DND-41 (cell line): ENCODE measurements at regions not wholly inside any gene's neighbourhood (a gene's known extent, or its start where the extent isn't known, plus 50 kb on each side); places are given as distances from the start of the nearest gene placed in this dataset.

Source experiments
- ATAC-seq: fragments of 200-7000 bp; cut with Tn5 transposase; 3 replicates; pipeline ENCODE4 v1.9.1; 2021; ENCODE audit warnings: low read depth; ENCODE audit not compliant: insufficient read depth
- DNase-seq: peaks from one replicate; pipeline ENCODE4 v3.0.0-alpha.2; 2020
- H2AFZ ChIP-seq: 2 replicates; pipeline ENCODE4 v1.6.0; 2012; ENCODE audit warnings: low read depth, low read length
- H3K27ac ChIP-seq: 2 replicates; pipeline ENCODE4 v1.5.1; 2012; ENCODE audit warnings: low read length, inconsistent platforms
- H3K27me3 ChIP-seq: fragments of 200-600 bp; sonication (generic); 2 replicates; pipeline ENCODE4 v1.6.0; 2012; ENCODE audit warnings: low read length, mild to moderate bottlenecking, inconsistent platforms; ENCODE audit not compliant: insufficient read depth, poor library complexity
- H3K36me3 ChIP-seq: 2 replicates; pipeline ENCODE4 v1.5.1; 2012; ENCODE audit warnings: low read length, inconsistent platforms; ENCODE audit not compliant: insufficient read depth
- H3K4me1 ChIP-seq: 2 replicates; pipeline ENCODE4 v1.5.1; 2012; ENCODE audit warnings: mild to moderate bottlenecking, low read length; ENCODE audit not compliant: insufficient read depth
- H3K4me2 ChIP-seq: 2 replicates; pipeline ENCODE4 v1.6.0; 2012; ENCODE audit warnings: mild to moderate bottlenecking, moderate library complexity, low read length, inconsistent platforms; ENCODE audit not compliant: insufficient read depth
- H3K4me3 ChIP-seq, 2 experiments: fragments of 200-600 bp in 1 of 2; shearing (Covaris generic) in 1 of 2; 2 replicates each; pipeline ENCODE4 v1.5.1; 2012 to 2016; ENCODE audit warnings: inconsistent platforms in 2 of 2, low read length in 2 of 2, mild to moderate bottlenecking in 2 of 2, low read depth in 1 of 2, moderate library complexity in 1 of 2
- H3K79me2 ChIP-seq: 2 replicates; pipeline ENCODE4 v1.6.0; 2012; ENCODE audit warnings: low read length, inconsistent platforms; ENCODE audit not compliant: insufficient read depth
- H3K9ac ChIP-seq: 2 replicates; pipeline ENCODE4 v1.6.0; 2012; ENCODE audit warnings: low read depth, mild to moderate bottlenecking, inconsistent platforms, low read length, moderate library complexity
- H3K9me3 ChIP-seq: 2 replicates; pipeline ENCODE4 v1.5.1; 2012; ENCODE audit warnings: low read length, moderate library complexity, mild to moderate bottlenecking, inconsistent platforms; ENCODE audit not compliant: insufficient read depth, severe bottlenecking
- H4K20me1 ChIP-seq: 2 replicates; pipeline ENCODE4 v1.6.0; 2012; ENCODE audit warnings: low read length; ENCODE audit not compliant: insufficient read depth
- CTCF ChIP-seq: IDR thresholded peaks from 2 replicates; pipeline ENCODE4 v1.5.1; 2012; ENCODE audit warnings: borderline replicate concordance, low read length, moderate library complexity, mild to moderate bottlenecking; ENCODE audit not compliant: poor library complexity, severe bottlenecking; ENCODE audit errors: extremely low read depth
- EZH2 ChIP-seq: IDR thresholded peaks from 3 replicates; pipeline ENCODE4 v1.6.1; 2012; ENCODE audit warnings: borderline replicate concordance, low read depth, mild to moderate bottlenecking, moderate library complexity, low read length, inconsistent platforms; ENCODE audit not compliant: severe bottlenecking

GRCh38 chr15:38620098-38620497, 55.5 kb upstream of the RASGRP1 start:
- H3K9me3 ChIP-seq: no peaks in the 10 kb centered on the region
- no peak for DNase-seq
- H3K4me2 ChIP-seq: no peak overlapping the region
- TF ChIP-seq CTCF: no peak
- no peak for TF ChIP-seq EZH2
- no peak overlapping the region for H3K9ac ChIP-seq
- no peak overlapping the region for H3K4me3 ChIP-seq
- H3K36me3 ChIP-seq: no peaks in the 10 kb centered on the region
- no peaks in the 10 kb centered on the region for H4K20me1 ChIP-seq
- H3K27me3 ChIP-seq: no peaks in the 10 kb centered on the region
- 0 out of 3 replicates have a peak, but pooled peaks have one; percentile 12 for ATAC-seq
- no peaks in the 10 kb centered on the region for H3K79me2 ChIP-seq
- peak overlapping the region; percentile 40; the same call in 1 of the 2 replicates for H3K27ac ChIP-seq
- H2AFZ ChIP-seq: no peak overlapping the region
- peaks cover 11% of the 10 kb centered on the region for H3K4me1 ChIP-seq

GRCh38 chr15:38620851-38621594, 56.4 kb upstream of the RASGRP1 start:
- Histone ChIP-seq H3K36me3 (no peaks in the 10 kb centered on the region), H3K27ac (no peak overlapping the region), H3K9me3 (no peaks in the 10 kb centered on the region), H3K4me2 (no peak overlapping the region), H3K9ac (no peak overlapping the region), H4K20me1 (no peaks in the 10 kb centered on the region), H3K27me3 (no peaks in the 10 kb centered on the region), H3K4me1 (peaks cover 13% of the 10 kb centered on the region), H3K4me3 (no peak overlapping the region), H2AFZ (no peak overlapping the region), H3K79me2 (no peaks in the 10 kb centered on the region)
- ATAC-seq (peak; percentile 35; the same call in 2 of the 3 replicates), DNase-seq (no peak)
- TF ChIP-seq CTCF: no peak
- no peak for TF ChIP-seq EZH2

DNA sequence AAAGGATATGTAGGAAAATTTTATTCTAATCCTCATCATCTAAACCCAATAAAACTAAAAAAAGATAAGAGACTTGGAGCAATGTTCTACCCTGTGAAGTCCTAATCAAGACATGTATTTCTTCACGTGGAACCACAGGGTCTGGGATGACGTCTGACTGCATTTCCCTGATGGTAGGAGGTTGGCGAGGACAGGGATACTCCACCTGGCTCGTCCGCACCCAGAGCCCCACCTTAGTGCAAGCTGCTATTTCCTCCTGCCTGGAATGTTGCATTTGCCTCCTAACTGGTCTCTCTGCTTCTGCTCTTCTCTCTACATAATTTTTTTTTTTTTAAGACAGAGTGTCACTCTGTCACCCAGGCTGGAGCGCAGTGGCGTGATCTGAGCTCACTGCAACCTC, 57.7 kb upstream of the RASGRP1 start:
- Histone ChIP-seq H3K4me3 (no peak overlapping the region), H4K20me1 (no peaks in the 10 kb centered on the region), H3K79me2 (no peaks in the 10 kb centered on the region), H3K4me2 (no peak overlapping the region), H3K36me3 (no peaks in the 10 kb centered on the region), H3K9ac (no peak overlapping the region), H3K27ac (no peak overlapping the region), H3K9me3 (no peaks in the 10 kb centered on the region), H3K27me3 (no peaks in the 10 kb centered on the region), H2AFZ (no peak overlapping the region), H3K4me1 (peaks cover 23% of the 10 kb centered on the region)
- ATAC-seq: no peak
- DNase-seq: no peak
- no peak for TF ChIP-seq CTCF
- TF ChIP-seq EZH2: no peak

GRCh38 chr15:38622908-38623307, 58.3 kb upstream of the RASGRP1 start:
- no peak for DNase-seq
- H3K27ac ChIP-seq: no peak overlapping the region
- no peak for TF ChIP-seq CTCF
- peaks cover 23% of the 10 kb centered on the region for H3K4me1 ChIP-seq
- H3K4me2 ChIP-seq: no peak overlapping the region
- H3K36me3 ChIP-seq: no peaks in the 10 kb centered on the region
- no peak overlapping the region for H3K4me3 ChIP-seq
- no peaks in the 10 kb centered on the region for H3K27me3 ChIP-seq
- H3K9ac ChIP-seq: no peak overlapping the region
- H2AFZ ChIP-seq: no peak overlapping the region
- no peaks in the 10 kb centered on the region for H3K9me3 ChIP-seq
- no peak for ATAC-seq
- no peaks in the 10 kb centered on the region for H3K79me2 ChIP-seq
- H4K20me1 ChIP-seq: no peaks in the 10 kb centered on the region
